HepG2 (cell line): ENCODE measurements at regions not wholly inside any gene's neighbourhood (a gene's known extent, or its start where the extent isn't known, plus 50 kb on each side); places are given as distances from the start of the nearest gene placed in this dataset.

Experiments
- FOXJ3 ChIP-seq: sonication (generic); formaldehyde crosslinking; IDR thresholded peaks from 2 replicates; pipeline ENCODE4 v1.4.0; 2020; ENCODE audit warnings: missing genetic modification reagents, mild to moderate bottlenecking, borderline replicate concordance
- HCFC1 ChIP-seq: fragments of 150-350 bp; IDR thresholded peaks from 2 replicates; pipeline ENCODE4 v1.6.1; 2014; ENCODE audit warnings: low read depth, low read length
- PHF21A ChIP-seq: sonication (generic); formaldehyde crosslinking; IDR thresholded peaks from 2 replicates; pipeline ENCODE4 v1.5.0; 2020; ENCODE audit warnings: mild to moderate bottlenecking, missing genetic modification reagents
- ZFP36 ChIP-seq: fragments of 150-350 bp; IDR thresholded peaks from 2 replicates; pipeline ENCODE4 v1.6.1; 2018; ENCODE audit warnings: borderline replicate concordance, low read length, low read depth; ENCODE audit not compliant: partially characterized antibody
- ZNF24 ChIP-seq: fragments of 450-650 bp; IDR thresholded peaks from 2 replicates; pipeline ENCODE4 v1.6.1; 2017; ENCODE audit warnings: antibody characterized with exemption, mild to moderate bottlenecking
- ZNF792 ChIP-seq: IDR thresholded peaks from 2 replicates; pipeline ENCODE4 v1.6.1; 2016
- ZSCAN29 ChIP-seq: sonication (generic); formaldehyde crosslinking; conservative IDR thresholded peaks from 2 replicates; pipeline ENCODE4 v1.4.0; 2020; ENCODE audit warnings: mild to moderate bottlenecking, missing genetic modification reagents
- TF ChIP-seq, protein P1 (sequence below): sonication (generic); formaldehyde crosslinking; IDR thresholded peaks from 2 replicates; pipeline ENCODE4 v1.5.0; 2020; ENCODE audit warnings: mild to moderate bottlenecking, missing genetic modification reagents, moderate library complexity

DNA sequence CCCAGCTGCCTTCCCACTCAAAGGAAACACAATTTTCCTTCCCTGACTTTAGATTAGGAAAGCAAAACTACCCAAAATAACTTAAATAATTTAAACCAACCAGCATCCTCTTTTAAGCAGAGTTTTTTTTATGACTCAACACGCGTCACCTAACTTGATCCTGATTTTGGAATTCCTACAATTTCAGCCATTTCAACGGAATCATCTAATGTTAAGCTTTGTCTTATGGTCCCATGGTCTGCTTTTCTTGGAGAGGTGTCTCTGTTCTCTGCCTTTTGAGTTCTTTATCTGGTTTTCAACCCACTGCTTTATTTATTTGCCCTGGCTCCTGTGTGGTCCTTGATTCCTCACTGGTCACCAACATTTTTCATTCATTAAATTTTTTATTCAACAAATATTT, 219.2 kb upstream of the ARHGEF26 start:
- no peak for TF ChIP-seq PHF21A (CRISPR knock-in tag)
- no peak for TF ChIP-seq ZNF792 (CRISPR knock-in tag)
- no peak for TF ChIP-seq ZSCAN29
- no peak for TF ChIP-seq FOXJ3 (CRISPR knock-in tag)
- TF ChIP-seq HCFC1, result no peak
- no peak for TF ChIP-seq ZNF24
- TF ChIP-seq, protein P1, sequence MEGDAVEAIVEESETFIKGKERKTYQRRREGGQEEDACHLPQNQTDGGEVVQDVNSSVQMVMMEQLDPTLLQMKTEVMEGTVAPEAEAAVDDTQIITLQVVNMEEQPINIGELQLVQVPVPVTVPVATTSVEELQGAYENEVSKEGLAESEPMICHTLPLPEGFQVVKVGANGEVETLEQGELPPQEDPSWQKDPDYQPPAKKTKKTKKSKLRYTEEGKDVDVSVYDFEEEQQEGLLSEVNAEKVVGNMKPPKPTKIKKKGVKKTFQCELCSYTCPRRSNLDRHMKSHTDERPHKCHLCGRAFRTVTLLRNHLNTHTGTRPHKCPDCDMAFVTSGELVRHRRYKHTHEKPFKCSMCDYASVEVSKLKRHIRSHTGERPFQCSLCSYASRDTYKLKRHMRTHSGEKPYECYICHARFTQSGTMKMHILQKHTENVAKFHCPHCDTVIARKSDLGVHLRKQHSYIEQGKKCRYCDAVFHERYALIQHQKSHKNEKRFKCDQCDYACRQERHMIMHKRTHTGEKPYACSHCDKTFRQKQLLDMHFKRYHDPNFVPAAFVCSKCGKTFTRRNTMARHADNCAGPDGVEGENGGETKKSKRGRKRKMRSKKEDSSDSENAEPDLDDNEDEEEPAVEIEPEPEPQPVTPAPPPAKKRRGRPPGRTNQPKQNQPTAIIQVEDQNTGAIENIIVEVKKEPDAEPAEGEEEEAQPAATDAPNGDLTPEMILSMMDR, result no peak
- no peak for TF ChIP-seq ZFP36
